Fibroblast of skin of scalp (primary cell): ENCODE measurements at regions not wholly inside any gene's neighbourhood (a gene's known extent, or its start where the extent isn't known, plus 50 kb on each side); places are given as distances from the start of the nearest gene placed in this dataset.
A peak's percentile ranks its signal among the peaks of the same experiment; 100 is the strongest.
"Not testable (repeated sequence)": the region's sequence is repeated elsewhere in the genome, so short reads cannot be mapped to it uniquely, and the experiment has no call there.

Experiments used
- DNase-seq: peaks from one replicate; pipeline ENCODE4 v3.0.0-alpha.2; 2013

- no peak for DNase-seq
These were observed 90.1 kb upstream of the NEDD4L start for GRCh38 chr18:57953883-57954282.

GRCh38 chr18:57951999-57952774, 91.8 kb upstream of the NEDD4L start:
- no peak for DNase-seq

- peak; percentile 21 for DNase-seq
These were observed 92.8 kb upstream of the NEDD4L start for GRCh38 chr18:57951117-57951796.

- peak; percentile 45 for DNase-seq
These were observed 93.5 kb upstream of the NEDD4L start for GRCh38 chr18:57950542-57950941.

GRCh38 chr18:57949335-57949734, 94.7 kb upstream of the NEDD4L start:
- not testable (repeated sequence) for DNase-seq

- DNase-seq, result no peak
These were observed 96.9 kb upstream of the NEDD4L start for GRCh38 chr18:57947117-57947516.

GRCh38 chr18:57943723-57944122, 100.3 kb upstream of the NEDD4L start:
- peak; percentile 47 for DNase-seq

GRCh38 chr18:57942493-57942892, 101.5 kb upstream of the NEDD4L start:
- no peak for DNase-seq

- no peak for DNase-seq
These were observed 102.1 kb upstream of the NEDD4L start for GRCh38 chr18:57941841-57942489.

- DNase-seq, result no peak
These were observed 103.8 kb upstream of the NEDD4L start for GRCh38 chr18:57940166-57940660.

GRCh38 chr18:57934375-57934774, 109.7 kb upstream of the NEDD4L start:
- not testable (repeated sequence) for DNase-seq

GRCh38 chr18:57931038-57931437, 113.0 kb upstream of the NEDD4L start:
- no peak for DNase-seq

GRCh38 chr18:57930476-57930875, 113.5 kb upstream of the NEDD4L start:
- DNase-seq, result no peak

- DNase-seq, result no peak
These were observed 114.1 kb upstream of the NEDD4L start for GRCh38 chr18:57929922-57930321.

GRCh38 chr18:57928466-57928865, 115.6 kb upstream of the NEDD4L start:
- DNase-seq, result no peak

- no peak for DNase-seq
These were observed 116.5 kb upstream of the NEDD4L start for GRCh38 chr18:57927511-57927910.

GRCh38 chr18:57925706-57926105, 118.3 kb upstream of the NEDD4L start:
- DNase-seq, result peak; percentile 77

- no peak for DNase-seq
These were observed 120.4 kb upstream of the NEDD4L start for GRCh38 chr18:57923611-57924010.

- no peak for DNase-seq
These were observed 119.8 kb upstream of the ATP8B1 start for GRCh38 chr18:57922885-57923284.

GRCh38 chr18:57921708-57922107, 118.6 kb upstream of the ATP8B1 start:
- DNase-seq, result peak; percentile 31

GRCh38 chr18:57920036-57920435, 116.9 kb upstream of the ATP8B1 start:
- DNase-seq, result no peak

GRCh38 chr18:57918601-57919000, 115.5 kb upstream of the ATP8B1 start:
- no peak for DNase-seq

GRCh38 chr18:57916684-57917083, 113.6 kb upstream of the ATP8B1 start:
- DNase-seq, result no peak
